CD4-positive, alpha-beta T cell treated with Interleukin-17A for 4 hours (primary cell): ENCODE measurements at regions not wholly inside any gene's neighbourhood (a gene's known extent, or its start where the extent isn't known, plus 50 kb on each side); places are given as distances from the start of the nearest gene placed in this dataset.

Source experiments
- DNase-seq: peaks from one replicate; pipeline ENCODE4 v3.0.0-alpha.2; 2020; ENCODE audit warnings: mixed read lengths

DNA sequence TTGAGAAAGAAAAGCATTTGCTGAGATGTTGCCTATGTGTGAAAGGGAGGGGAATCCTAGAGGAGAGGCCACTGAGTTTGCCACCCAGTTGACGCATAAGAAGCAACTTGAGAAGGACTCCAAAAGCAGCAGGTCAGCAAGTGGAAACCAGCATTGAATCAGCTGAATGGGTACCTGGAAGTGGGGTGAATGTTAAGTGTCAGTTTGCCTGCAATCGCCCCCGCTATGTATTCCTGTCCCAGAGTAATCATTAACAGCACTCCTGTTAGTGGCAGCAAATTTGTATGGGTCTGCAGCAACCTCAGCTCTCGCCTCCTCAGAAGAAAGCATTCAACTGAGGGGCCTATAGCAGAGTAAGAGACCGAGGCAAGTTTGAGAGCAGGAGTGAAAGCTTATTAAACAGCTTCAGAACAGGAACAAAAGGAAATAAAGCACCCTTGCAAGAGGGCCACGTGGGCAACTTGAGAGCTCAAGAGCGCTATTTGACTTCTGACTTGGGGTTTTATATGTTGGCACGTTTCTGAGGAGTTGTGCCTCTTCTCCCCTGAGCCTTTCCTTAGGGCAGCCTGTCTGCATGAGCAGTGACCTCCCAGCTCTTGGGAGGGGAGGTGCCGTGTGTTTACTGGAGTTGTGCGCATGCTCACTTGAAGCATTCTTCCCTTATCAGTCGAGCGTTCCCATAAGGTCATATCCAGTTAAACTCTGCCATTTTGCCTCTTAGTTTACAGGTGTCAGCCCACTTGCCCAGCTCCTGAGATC lies 122.6 kb upstream of the PHACTR1 start:
- DNase-seq: no peak

DNA sequence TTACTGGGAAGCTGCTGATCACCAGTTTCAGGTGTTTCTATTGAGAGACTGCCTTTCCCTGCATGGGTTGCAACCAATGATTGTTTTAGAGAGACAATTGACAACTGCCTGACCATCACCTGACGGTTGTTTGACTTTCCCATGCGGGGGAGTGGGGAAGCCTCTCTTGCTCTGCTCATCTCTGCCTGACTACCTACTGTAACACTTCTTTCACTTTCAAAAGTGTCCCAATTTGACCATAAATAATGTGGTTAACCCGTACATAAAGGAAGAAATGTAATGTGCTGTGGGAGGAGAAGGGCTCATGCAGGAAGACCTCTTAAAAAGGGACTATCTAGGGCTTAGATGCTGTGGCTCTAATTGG lies 122.1 kb upstream of the PHACTR1 start:
- no peak for DNase-seq

DNA sequence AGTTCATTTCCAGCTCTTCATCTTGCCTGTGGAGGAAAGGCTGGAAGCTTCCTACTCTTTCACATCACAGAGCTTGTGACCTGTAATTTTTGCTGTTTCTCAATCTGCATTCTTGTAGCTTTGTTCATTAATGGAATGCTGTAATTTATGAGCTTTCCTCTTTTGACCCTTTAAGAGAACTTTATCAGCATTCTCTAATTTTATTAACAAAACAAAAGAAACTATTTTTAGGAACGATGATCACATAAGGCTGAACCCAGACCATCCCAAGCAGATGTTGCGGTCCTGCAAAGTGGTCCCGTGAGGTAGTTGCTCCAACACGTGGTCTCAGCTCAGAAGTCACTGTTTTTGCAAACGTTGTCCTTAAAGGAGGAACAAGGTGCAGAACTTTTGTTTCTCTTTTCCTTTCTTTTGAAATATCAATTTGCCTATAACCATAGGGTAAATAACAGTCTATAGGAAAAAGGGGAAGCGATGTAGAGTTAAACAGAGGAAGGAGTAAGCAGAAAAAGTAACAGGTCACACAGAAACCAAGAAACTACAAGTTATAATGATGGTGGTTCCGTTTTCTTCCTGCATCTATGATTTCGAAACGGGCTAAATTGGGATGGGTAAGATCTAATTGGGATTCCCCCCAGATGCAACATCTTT lies 121.3 kb upstream of the PHACTR1 start:
- no peak for DNase-seq

DNA sequence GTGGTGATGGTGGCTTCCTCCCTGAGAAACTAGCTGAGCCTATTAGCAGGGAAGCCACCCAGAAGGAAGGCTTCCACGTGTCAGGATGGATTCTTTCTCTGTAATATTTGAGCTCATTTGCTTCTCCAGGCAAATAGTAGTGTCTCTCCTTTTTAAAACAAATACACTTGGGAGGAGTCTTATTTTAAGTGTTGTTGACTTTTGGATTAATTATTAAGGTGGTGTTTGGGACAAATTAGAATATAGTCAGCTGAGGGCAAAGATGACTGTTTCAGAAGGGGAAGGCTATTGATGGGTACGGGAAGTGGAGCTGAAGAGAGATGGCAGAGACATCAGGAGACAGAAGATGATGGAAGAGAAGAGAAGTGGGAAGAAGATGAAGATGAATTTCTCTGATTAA lies 119.8 kb upstream of the PHACTR1 start:
- DNase-seq: no peak

DNA sequence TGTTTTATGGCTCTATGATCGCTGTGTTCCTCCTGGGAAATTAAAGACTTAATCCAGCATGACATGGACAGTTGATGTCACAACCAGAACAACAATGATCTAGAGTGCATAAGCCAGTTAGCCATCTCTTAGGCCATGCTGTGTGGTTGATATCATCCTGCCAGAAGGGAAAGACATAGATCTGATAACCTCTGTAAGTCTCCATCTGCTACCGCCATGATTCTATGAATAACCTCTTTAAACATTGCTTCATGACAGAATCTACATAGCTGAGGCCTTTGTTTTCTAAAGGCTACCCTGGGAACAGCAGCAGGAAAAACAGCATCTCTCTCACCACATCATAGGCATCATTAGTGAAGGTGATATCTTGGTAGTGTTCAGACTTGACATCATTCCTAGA lies 117.6 kb upstream of the PHACTR1 start:
- no peak for DNase-seq

DNA sequence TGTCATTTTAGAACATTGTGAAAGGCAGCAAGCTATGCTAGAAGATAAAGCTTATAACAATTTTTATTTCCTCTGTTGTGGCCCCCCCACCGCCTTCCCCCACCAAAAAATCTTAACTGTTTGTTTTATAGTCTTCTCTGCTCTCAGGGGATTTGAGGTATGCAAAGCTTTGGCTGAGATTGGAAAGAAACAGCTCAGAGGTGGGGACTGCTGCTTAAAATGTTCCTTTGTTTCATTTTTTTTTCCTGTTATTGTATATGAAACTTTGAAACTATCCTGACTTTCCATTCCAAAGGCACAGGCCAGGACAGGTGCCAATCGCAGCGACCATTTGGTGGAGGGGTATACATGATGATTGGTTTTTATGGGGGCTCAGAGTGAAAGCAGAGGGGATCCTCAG lies 114.7 kb upstream of the PHACTR1 start:
- DNase-seq: no peak

DNA sequence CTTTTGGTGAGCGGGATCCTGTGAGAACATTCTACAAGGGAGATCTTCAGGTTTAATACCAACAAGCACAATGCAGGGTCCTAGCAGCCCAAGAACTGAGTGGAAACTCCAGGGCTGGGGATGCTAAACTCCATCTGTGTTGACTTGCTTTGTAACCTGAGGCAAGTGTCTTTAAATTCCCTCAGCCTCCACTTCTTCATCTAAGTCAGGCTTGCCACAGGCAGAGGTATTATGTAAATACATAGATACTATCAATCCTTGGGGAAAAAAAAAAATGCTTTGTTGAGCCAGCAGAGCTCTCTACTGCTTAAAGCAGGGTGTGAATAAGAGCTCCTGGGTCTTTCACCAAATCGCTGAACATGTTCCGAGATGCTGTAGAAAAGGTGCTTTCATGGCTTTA lies 114.2 kb upstream of the PHACTR1 start:
- no peak for DNase-seq

DNA sequence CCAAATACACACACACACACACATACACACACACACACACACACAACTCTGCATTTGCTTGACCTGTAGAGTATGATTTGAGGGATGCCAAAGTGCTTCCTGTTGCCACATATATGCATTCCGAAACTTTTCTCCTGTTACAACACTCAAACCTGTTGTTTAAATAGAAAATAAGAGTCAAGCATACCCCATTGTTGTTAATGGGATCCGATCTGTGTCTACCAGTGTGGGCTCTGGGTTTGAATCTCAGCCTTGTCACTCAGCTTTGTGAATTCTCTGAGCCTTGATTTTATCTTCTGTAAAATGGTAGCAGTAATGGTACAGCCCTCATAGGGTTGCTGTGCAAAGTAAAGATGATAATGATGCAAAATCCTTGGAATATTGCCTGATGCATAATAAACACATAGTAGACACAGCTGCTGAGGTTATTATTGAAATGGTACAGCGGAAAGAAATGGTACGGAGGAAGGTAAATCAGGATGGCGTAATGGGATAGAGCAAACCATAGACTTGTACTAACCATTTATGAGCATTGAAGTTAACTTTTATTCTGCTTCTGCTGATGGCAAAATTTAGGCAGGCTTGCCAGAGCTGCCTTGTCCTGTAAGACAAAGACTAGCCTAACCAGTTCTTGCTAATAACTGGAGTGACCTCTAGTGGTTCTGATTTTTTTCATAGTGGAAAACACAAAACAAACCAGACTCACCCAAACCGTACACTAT lies 113.5 kb upstream of the PHACTR1 start:
- no peak for DNase-seq

DNA sequence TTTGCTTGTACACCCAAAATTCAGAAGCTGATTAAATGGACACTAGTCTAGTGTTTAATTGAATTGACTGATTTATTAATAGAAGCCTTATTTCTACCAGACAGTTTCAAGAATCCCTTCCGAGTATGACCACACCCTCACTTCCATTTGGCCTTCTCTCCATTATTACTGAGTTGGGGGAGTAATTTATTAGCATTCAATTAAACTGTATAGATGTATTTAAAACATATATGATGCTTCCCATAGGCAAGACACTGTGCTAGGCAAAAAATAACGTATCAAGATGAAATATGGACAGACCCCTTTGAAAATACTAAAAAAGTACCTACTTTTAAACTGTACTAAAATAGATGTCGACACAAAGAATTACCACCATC lies 112.9 kb upstream of the PHACTR1 start:
- no peak for DNase-seq

DNA sequence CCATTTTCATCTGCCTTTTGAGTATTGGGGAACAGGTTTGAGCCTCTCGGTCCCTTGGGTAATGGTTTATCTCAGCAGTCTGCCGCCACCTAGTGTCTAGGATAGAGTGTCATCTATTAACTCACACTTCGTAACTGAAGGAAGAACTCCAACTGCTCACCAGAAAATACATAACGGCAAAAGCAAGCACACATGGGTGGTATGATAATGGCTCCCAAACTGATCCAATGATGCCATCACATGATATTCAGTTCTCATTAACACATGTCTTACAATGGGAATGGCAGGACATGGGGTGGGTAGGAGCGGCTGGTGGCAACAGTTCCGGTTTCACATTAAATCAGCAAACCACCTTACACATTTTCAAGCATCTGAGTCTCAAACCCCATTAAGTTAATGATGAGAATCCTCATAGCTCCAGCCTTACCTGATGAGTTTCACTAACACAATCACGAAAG lies 110.7 kb upstream of the PHACTR1 start:
- peak; percentile 27 for DNase-seq

DNA sequence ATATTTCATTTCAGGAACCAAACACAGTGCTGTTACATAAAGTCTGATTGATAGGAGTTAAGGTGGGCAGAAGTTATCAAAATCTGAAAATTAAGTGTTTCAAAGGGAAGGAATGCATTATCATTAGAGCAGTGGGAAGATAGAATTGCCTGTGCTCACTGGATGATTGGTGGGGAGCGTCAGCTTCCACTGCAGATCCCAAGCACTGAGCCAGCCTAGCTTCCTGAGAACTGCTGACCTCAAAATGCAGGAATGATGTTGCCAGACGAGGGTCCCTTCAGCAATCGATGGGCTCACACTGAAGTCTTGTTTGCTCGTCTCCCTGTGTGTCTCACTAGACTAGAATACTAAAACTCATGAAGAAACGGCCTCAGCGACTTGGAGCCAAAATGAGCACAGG lies 110.0 kb upstream of the PHACTR1 start:
- no peak for DNase-seq

DNA sequence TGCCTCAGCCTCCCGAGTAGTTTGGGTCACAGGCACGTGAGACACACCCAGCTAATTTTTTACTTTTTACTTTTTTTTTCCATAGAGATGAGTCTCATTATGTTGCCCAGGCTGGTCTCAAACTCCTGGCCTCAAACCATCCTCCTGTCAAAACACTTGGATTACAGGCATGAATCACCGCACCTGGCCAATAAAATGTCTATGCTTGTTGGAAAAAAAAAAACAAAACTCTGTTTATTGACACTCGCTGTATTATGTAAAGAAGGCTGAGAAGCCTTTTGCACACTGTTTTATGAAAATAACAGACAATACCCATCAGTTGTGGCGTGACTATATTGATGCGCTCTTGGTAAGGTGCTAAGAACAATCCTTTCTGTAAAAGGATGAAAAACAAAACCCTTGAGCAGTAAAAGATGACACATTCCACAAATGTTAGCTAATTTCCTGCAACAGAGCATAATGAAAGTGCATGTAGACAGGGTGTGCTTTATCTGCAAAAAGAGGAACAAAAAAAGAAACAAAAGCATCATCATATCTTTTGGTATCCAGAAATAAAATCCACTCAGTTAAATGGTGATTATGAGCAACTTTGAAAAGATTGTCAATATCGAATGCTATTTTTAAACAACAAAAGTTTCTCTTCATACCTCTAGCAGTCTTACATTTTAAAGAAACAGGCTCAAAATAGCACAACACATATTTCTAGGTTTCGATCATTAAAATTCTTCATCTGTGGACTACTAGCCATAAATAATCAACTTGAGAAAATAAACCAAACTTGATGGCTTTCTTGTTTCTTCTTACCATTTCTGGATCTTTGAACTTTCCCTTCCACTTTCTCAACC lies 108.3 kb upstream of the PHACTR1 start:
- no peak for DNase-seq

DNA sequence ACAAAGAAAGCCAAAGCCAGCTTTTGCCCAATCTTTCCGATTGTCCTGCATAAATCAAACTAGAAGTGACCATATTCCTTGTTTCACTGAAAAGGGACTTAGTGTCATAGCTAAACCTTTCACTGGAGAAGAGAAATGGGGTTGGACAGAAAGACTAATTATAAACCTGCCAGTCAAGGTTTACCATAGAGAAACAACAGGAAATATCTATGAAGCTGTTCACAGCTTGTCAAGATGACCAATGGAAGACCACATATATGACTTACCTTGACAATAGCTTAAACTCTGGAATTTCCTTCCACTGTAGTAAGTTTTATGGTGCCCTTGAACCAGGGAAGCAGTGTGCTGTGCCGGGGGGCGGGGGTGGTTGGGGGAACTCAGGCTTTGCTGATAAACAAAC lies 107.7 kb upstream of the PHACTR1 start:
- no peak for DNase-seq

DNA sequence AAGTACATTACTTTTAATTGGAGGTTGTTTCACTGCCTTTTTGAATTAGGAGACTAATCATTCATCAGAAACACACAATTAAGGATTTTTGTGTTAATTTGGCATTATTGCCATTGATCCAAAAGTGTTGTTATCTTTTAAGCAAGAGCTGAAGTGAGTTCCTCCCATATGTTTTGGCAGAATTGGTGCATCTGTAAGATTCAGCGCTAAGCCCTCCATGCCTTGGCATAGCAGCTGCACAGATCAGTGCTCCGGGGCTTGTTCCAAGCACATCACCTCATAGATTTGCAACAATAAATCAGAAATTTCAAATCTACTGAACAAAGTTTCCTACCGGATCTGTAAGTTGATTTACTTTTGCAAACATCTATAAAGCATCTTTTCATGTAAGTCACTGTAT lies 106.8 kb upstream of the PHACTR1 start:
- no peak for DNase-seq

DNA sequence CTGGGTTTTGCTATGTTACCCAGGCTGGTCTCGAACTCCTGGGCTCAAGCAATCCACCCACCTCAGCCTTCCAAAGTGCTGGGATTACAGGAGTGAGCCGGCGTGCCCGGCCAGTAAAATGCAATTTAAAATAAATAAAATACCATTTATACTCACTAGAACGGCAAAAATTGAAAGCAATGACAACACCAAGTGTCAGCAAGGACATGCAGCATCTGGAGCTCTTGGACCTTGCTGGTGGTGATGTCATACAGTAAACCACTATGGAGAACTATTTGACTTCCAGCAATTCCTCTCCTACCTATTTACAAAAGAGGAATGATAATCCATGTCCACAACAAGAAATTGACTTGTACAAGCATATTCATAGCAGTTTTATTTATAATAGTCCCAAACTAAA lies 105.7 kb upstream of the PHACTR1 start:
- no peak for DNase-seq

DNA sequence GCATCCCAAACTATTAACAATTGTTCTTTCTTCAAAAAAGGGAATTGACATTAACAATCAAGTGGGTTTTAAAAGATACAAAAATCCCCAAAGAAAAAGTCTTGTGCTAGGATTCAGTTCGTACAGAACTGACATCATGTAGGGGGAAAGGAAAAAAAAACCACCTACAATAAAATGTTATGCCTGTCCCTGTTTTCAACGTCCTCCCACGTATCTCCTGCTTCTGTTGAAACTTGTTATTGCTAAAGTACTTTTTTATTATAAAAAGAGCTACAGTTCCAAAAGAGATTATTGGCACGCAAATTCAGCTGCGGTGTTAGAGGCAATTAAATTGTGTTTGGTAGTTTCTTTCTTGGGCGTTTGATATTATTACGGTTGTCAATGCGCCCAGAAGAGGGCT lies 102.8 kb upstream of the PHACTR1 start:
- no peak for DNase-seq

DNA sequence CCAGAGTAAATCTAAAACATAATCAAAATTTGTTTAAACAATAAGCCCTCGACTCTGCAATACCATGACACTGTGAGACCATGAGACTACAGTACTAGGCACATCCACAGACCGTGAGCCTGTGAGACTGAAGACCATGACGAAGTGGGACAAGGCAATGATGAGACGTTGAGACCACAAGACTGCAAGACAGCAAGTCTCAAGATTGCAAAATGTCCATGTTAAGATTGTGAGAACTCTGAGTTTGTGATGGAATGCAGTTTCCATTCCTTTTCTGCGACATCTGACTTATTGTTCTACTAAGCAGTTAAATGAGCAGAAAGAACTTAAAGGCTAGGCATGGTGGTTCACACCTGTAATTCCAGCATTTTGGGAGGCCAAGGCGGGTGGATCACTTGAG lies 102.1 kb upstream of the PHACTR1 start:
- DNase-seq: no peak

DNA sequence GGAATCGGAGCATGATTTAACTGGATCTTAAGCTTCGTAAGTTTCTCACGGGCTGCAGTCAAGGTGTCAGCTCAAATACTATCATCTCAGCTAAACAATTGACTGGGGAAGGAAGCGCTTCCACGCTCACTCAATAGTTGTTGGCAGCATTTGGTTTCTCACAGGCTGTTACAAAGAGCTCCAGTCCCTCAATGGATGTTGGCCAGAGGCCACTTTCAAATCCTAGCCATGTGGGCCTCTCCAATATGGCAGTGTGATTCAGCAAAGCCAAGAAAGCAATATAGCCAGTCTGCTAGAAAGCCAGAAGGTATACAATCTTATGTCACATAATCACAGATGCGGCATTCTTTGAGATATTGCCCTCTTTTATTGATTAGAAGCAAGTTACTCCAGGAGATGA lies 98.3 kb upstream of the PHACTR1 start:
- DNase-seq: no peak

DNA sequence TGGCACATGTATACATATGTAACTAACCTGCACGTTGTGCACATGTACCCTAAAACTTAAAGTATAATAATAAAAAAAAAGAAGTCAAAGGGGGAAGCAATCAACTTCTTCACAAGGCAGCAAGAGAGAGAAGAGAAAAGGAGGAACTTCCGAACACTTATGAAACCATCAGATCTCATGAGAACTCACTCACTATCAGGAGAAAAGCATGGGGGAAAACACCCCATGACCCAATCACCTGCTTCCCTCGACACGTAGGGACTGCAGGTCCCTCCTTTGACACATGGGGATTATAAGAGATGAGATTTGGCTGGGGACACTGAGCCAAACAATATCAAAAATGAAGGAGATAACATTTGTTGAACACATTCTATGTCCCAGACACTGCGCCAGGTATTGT lies 94.8 kb upstream of the PHACTR1 start:
- no peak for DNase-seq

DNA sequence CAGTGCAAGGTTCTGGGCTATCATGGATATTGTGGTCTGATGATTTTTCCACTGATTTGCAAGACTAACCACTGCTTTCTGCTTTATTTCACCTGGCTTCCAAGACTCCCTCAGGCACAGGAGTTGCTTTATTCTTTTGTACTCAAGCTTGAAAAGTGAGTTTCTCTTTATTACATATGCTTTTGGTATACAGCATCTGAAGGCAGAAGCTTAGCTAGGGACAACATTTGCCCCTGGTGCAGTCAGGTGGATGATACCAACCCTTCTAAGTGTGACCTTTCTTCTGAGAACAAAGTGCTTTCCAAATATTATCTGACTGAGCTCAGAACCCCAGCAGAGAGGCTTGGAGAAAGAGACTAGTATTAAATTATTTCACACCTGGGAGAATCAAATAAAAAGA lies 94.0 kb upstream of the PHACTR1 start:
- no peak for DNase-seq

DNA sequence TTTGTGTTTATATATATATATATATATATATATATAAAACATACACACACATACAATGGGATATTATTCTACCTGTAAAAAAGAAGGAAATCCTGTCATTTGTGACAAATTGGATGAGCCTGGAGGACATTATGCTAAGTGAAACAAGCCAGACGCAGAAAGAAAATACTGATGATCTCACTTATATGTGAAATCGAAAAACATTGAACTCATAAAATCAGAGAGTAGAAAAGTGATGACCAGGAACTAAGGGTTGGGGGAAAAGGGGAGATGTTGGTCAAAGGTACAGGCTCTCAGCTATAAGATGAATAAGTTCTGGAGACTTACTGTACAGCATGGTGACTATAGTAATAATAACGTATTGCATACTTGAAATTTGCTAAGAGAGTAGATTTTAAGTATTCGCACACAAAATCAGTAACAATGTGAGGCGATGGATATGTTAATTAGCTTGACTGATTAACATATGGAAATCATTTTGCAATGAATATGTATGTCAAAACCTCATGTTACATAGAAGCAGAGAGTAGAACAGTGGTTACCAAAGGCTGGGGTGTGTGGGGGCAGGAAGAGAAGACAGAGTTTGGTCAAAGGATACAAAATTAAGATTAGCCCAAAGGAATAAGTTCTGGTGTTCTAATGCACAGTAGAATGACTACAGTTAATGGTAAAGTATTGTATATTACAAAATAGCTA lies 92.3 kb upstream of the PHACTR1 start:
- DNase-seq: no peak

DNA sequence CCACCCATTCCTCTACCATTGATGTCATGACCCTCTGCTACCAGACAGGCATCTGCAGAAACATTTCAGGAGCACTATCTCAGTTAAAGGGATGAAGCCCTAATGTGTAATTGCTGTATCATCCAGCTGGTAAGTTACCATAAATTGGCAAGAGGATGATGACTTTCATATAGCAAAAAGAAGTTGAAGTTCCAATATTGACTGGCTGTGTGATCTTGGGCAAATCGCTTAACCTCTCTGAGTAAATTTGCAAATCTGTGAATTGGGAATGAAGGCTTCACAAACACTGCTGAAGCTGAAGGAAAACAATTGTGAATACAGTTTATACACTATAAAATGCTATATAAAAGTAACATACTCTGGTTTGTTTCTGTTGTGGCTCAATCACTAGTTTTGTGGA lies 89.5 kb upstream of the PHACTR1 start:
- DNase-seq: no peak

DNA sequence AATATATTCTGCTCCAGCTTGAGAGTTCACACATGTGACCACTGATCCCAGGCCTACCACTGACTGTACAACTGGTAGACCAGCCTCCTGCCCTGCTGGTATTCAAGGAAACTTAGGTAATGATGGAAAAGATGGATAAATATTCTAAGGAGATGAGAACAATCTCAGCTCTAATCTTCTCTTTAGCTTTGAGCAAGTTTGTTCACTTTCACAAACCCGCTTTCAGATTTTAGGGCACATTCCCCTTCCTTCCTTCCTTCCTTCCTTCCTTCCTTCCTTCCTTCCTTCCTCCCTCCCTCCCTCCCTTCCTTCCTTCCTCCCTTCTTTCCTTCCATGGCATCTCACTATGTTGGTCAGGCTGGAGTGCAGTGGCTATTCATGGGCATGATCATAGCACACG lies 88.2 kb upstream of the PHACTR1 start:
- no peak for DNase-seq
